ENCODE measurements at regions not wholly inside any gene's neighbourhood (a gene's known extent, or its start where the extent isn't known, plus 50 kb on each side); places are given as distances from the start of the nearest gene placed in this dataset.

- TF ChIP-seq CTCF (optimal IDR thresholded peaks at IDR 0.05 in 1 of 3, IDR thresholded peaks at IDR 0.05 in 1 of 3, conservative IDR thresholded peaks at IDR 0.05 in 1 of 3; ENCODE audit: extremely low read depth in 1 of 3, insufficient read depth in 2 of 3, low read length in 3 of 3) = no peak
- no peak for TF ChIP-seq EZH2 (IDR thresholded peaks at IDR 0.05; ENCODE audit: low read length)
These were observed 1040.1 kb downstream of the MAT2B start for GRCh38 chr5:164545507-164545906.

Measured in keratinocyte (primary cell).